DND-41 (cell line): ENCODE measurements at regions not wholly inside any gene's neighbourhood (a gene's known extent, or its start where the extent isn't known, plus 50 kb on each side); places are given as distances from the start of the nearest gene placed in this dataset.

Experiments
- EZH2 ChIP-seq: IDR thresholded peaks from 3 replicates; pipeline ENCODE4 v1.6.1; 2012; ENCODE audit warnings: borderline replicate concordance, low read depth, mild to moderate bottlenecking, moderate library complexity, low read length, inconsistent platforms; ENCODE audit not compliant: severe bottlenecking
- TF ChIP-seq, protein P1 (sequence below): IDR thresholded peaks from 2 replicates; pipeline ENCODE4 v1.5.1; 2012; ENCODE audit warnings: borderline replicate concordance, low read length, moderate library complexity, mild to moderate bottlenecking; ENCODE audit not compliant: poor library complexity, severe bottlenecking; ENCODE audit errors: extremely low read depth

DNA sequence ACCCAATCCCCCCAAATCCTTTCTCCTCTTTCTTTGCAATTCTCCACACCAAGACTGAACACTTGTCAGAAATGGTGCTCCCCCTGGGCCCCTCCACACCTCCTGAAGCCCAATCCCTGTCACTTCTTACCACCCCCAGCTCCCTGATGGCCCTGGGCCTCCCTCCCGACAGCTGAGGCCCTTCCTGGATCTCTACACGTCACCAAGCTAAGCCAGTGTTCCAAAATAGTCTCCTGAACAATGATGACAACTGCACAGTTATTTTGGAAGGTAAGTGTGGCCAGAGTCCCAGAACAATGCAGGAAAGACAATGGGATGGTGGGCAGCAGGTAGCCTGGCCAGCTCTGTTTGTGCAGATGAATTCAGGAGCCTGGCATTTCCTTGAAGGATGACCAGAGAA lies 63.7 kb upstream of the PRSS3 start:
- TF ChIP-seq, protein P1, sequence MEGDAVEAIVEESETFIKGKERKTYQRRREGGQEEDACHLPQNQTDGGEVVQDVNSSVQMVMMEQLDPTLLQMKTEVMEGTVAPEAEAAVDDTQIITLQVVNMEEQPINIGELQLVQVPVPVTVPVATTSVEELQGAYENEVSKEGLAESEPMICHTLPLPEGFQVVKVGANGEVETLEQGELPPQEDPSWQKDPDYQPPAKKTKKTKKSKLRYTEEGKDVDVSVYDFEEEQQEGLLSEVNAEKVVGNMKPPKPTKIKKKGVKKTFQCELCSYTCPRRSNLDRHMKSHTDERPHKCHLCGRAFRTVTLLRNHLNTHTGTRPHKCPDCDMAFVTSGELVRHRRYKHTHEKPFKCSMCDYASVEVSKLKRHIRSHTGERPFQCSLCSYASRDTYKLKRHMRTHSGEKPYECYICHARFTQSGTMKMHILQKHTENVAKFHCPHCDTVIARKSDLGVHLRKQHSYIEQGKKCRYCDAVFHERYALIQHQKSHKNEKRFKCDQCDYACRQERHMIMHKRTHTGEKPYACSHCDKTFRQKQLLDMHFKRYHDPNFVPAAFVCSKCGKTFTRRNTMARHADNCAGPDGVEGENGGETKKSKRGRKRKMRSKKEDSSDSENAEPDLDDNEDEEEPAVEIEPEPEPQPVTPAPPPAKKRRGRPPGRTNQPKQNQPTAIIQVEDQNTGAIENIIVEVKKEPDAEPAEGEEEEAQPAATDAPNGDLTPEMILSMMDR, result no peak
- no peak for TF ChIP-seq EZH2
